Cardiac fibroblast (primary cell): ENCODE measurements at regions not wholly inside any gene's neighbourhood (a gene's known extent, or its start where the extent isn't known, plus 50 kb on each side); places are given as distances from the start of the nearest gene placed in this dataset.

Source experiments
- DNase-seq, 2 donors: peaks; one replicate each; pipeline versions ENCODE4 v3.0.0 to v3.0.0-alpha.2; 2010; ENCODE audit warnings: low read depth in 2 of 2
- H3K4me3 ChIP-seq, 2 donors: replicated peaks in 1 of 2; 1 replicate in 1 of 2; 2 replicates in 1 of 2; pipeline ENCODE4 v1.5.1; 2011; ENCODE audit warnings: low read depth in 2 of 2, low read length in 2 of 2, mild to moderate bottlenecking in 2 of 2, moderate library complexity in 1 of 2
- TF ChIP-seq, protein P1 (sequence below): IDR thresholded peaks from one replicate; pipeline ENCODE4 v1.5.1; 2011; ENCODE audit warnings: low read depth, mild to moderate bottlenecking, low read length, inconsistent platforms

- TF ChIP-seq, protein P1, sequence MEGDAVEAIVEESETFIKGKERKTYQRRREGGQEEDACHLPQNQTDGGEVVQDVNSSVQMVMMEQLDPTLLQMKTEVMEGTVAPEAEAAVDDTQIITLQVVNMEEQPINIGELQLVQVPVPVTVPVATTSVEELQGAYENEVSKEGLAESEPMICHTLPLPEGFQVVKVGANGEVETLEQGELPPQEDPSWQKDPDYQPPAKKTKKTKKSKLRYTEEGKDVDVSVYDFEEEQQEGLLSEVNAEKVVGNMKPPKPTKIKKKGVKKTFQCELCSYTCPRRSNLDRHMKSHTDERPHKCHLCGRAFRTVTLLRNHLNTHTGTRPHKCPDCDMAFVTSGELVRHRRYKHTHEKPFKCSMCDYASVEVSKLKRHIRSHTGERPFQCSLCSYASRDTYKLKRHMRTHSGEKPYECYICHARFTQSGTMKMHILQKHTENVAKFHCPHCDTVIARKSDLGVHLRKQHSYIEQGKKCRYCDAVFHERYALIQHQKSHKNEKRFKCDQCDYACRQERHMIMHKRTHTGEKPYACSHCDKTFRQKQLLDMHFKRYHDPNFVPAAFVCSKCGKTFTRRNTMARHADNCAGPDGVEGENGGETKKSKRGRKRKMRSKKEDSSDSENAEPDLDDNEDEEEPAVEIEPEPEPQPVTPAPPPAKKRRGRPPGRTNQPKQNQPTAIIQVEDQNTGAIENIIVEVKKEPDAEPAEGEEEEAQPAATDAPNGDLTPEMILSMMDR = no peak
- no peak overlapping the region for H3K4me3 ChIP-seq
- DNase-seq = peak in 1 of 2 donors; percentile 58
These were observed 89.6 kb upstream of the CCDC68 start for GRCh38 chr18:55048892-55049291.

GRCh38 chr18:55047546-55047945 is 88.3 kb upstream of the CCDC68 start:
- DNase-seq = peak; percentile 41 to 43
- TF ChIP-seq, protein P1 = no peak
- no peak overlapping the region for H3K4me3 ChIP-seq

GRCh38 chr18:55041366-55041765 is 82.1 kb upstream of the CCDC68 start:
- TF ChIP-seq, protein P1 = no peak
- no peak for DNase-seq
- no peak overlapping the region for H3K4me3 ChIP-seq

- H3K4me3 ChIP-seq = no peak overlapping the region
- TF ChIP-seq, protein P1 = no peak
- peak in 1 of 2 donors; percentile 48 for DNase-seq
These were observed 78.9 kb upstream of the CCDC68 start for GRCh38 chr18:55038162-55038561.

GRCh38 chr18:55034742-55035141 is 75.5 kb upstream of the CCDC68 start:
- H3K4me3 ChIP-seq = no peak overlapping the region
- no peak for DNase-seq
- TF ChIP-seq, protein P1 = no peak

GRCh38 chr18:55031979-55032378 is 72.7 kb upstream of the CCDC68 start:
- H3K4me3 ChIP-seq = no peak overlapping the region
- TF ChIP-seq, protein P1 = no peak
- no peak for DNase-seq

- no peak for DNase-seq
- no peak overlapping the region for H3K4me3 ChIP-seq
- TF ChIP-seq, protein P1 = no peak
These were observed 72.3 kb upstream of the CCDC68 start for GRCh38 chr18:55031576-55031975.
